Neural cell (in vitro differentiated cells): ENCODE measurements at regions not wholly inside any gene's neighbourhood (a gene's known extent, or its start where the extent isn't known, plus 50 kb on each side); places are given as distances from the start of the nearest gene placed in this dataset.

Experiments
- H2AFZ ChIP-seq: fragments of 200-600, 300-800 bp; sonication (generic), shearing (Covaris generic); 2 replicates; pipeline ENCODE4 v1.6.0; 2014; ENCODE audit warnings: low read depth, mild to moderate bottlenecking, antibody characterized with exemption, low read length, moderate library complexity
- H3F3A ChIP-seq: fragments of 200-600 bp; shearing (Covaris generic); 2 replicates; pipeline ENCODE4 v1.6.1; 2016; ENCODE audit warnings: mild to moderate bottlenecking, moderate library complexity, mixed read lengths, antibody characterized with exemption, low read length; ENCODE audit not compliant: insufficient read depth, poor library complexity, severe bottlenecking
- H3K27ac ChIP-seq: fragments of 200-600, 300-800 bp; sonication (generic), shearing (Covaris generic); 2 replicates; pipeline ENCODE4 v1.5.1; 2014; ENCODE audit warnings: mild to moderate bottlenecking, low read length, moderate library complexity
- H3K27me3 ChIP-seq: fragments of 300-800, 200-600 bp; sonication (generic), shearing (Covaris generic); 2 replicates; pipeline ENCODE4 v1.6.0; 2014; ENCODE audit warnings: mild to moderate bottlenecking, low read depth, low read length, moderate library complexity; ENCODE audit not compliant: insufficient read depth
- H3K36me3 ChIP-seq: fragments of 300-800, 200-600 bp; sonication (generic), shearing (Covaris generic); 2 replicates; pipeline ENCODE4 v1.5.1; 2014; ENCODE audit warnings: mild to moderate bottlenecking, antibody characterized with exemption, low read length, moderate library complexity; ENCODE audit not compliant: insufficient read depth
- H3K4me2 ChIP-seq: fragments of 300-800, 200-600 bp; sonication (generic), shearing (Covaris generic); 2 replicates; pipeline ENCODE4 v1.6.0; 2014; ENCODE audit warnings: mild to moderate bottlenecking, low read length
- H3K4me3 ChIP-seq: fragments of 300-800, 200-600 bp; sonication (generic), shearing (Covaris generic); 2 replicates; pipeline ENCODE4 v1.5.1; 2014; ENCODE audit warnings: mild to moderate bottlenecking, low read length, moderate library complexity
- H3K79me2 ChIP-seq: fragments of 200-600 bp; shearing (Covaris generic); replicated peaks from 2 replicates; pipeline ENCODE4 v1.6.0; 2014; ENCODE audit warnings: mild to moderate bottlenecking, low read length, moderate library complexity; ENCODE audit not compliant: insufficient read depth
- H3K9ac ChIP-seq: fragments of 300-800, 200-600 bp; sonication (generic), shearing (Covaris generic); 2 replicates; pipeline ENCODE4 v1.6.1; 2016; ENCODE audit warnings: mild to moderate bottlenecking, low read length, mixed read lengths
- H3K9me2 ChIP-seq: fragments of 200-600 bp; shearing (Covaris generic); 2 replicates; pipeline ENCODE4 v1.6.1; 2016; ENCODE audit warnings: mild to moderate bottlenecking, low read length, mixed read lengths; ENCODE audit not compliant: insufficient read depth
- H3K9me3 ChIP-seq: fragments of 200-600, 300-800 bp; sonication (generic), shearing (Covaris generic); 2 replicates; pipeline ENCODE4 v1.6.1; 2016; ENCODE audit warnings: mild to moderate bottlenecking, mixed run types, low read length, moderate library complexity, mixed read lengths
- H4K20me1 ChIP-seq: fragments of 200-600 bp; shearing (Covaris generic); 2 replicates; pipeline ENCODE4 v1.6.1; 2016; ENCODE audit warnings: mild to moderate bottlenecking, mixed run types; ENCODE audit not compliant: insufficient read depth
- CTCF ChIP-seq: fragments of 450-650 bp; IDR thresholded peaks from 2 replicates; pipeline ENCODE4 v1.5.1; 2014; ENCODE audit warnings: antibody characterized with exemption, mild to moderate bottlenecking, moderate library complexity; ENCODE audit not compliant: poor library complexity, severe bottlenecking
- EP300 ChIP-seq: fragments of 450-650 bp; conservative IDR thresholded peaks from 2 replicates; pipeline ENCODE4 v1.6.1; 2014; ENCODE audit warnings: antibody characterized with exemption, mild to moderate bottlenecking, moderate library complexity; ENCODE audit not compliant: poor library complexity, severe bottlenecking
- EZH2 ChIP-seq: fragments of 200-600, 300-800 bp; shearing (Covaris generic), sonication (generic); IDR thresholded peaks from 2 replicates; pipeline ENCODE4 v1.6.1; 2014; ENCODE audit warnings: antibody characterized with exemption, low read length, borderline replicate concordance, mild to moderate bottlenecking; ENCODE audit not compliant: insufficient read depth, poor library complexity, severe bottlenecking
- MXI1 ChIP-seq: fragments of 450-650 bp; conservative IDR thresholded peaks from 2 replicates; pipeline ENCODE4 v1.6.1; 2014; ENCODE audit warnings: antibody characterized with exemption, mild to moderate bottlenecking; ENCODE audit not compliant: poor library complexity, severe bottlenecking
- POLR2AphosphoS5 ChIP-seq: IDR thresholded peaks from 2 replicates; pipeline ENCODE4 v1.6.1; 2012
- RAD21 ChIP-seq: fragments of 450-650 bp; conservative IDR thresholded peaks from 2 replicates; pipeline ENCODE4 v1.6.1; 2014; ENCODE audit warnings: antibody characterized with exemption, mild to moderate bottlenecking, moderate library complexity
- REST ChIP-seq: IDR thresholded peaks from 2 replicates; pipeline ENCODE4 v1.6.1; 2012; ENCODE audit warnings: borderline replicate concordance
- SMC3 ChIP-seq: fragments of 450-650 bp; conservative IDR thresholded peaks from 2 replicates; pipeline ENCODE4 v1.6.1; 2014; ENCODE audit warnings: antibody characterized with exemption, mild to moderate bottlenecking, moderate library complexity; ENCODE audit not compliant: poor library complexity
- TAF1 ChIP-seq: IDR thresholded peaks from 2 replicates; pipeline ENCODE4 v1.6.1; 2012; ENCODE audit warnings: low read depth

- TF ChIP-seq POLR2AphosphoS5 = no peak
- TF ChIP-seq SMC3 = no peak
- TF ChIP-seq REST = no peak
- TF ChIP-seq EP300 = no peak
- no peak for TF ChIP-seq CTCF
- no peak for TF ChIP-seq MXI1
- TF ChIP-seq RAD21 = no peak
- TF ChIP-seq TAF1 = no peak
- no peak for TF ChIP-seq EZH2
- Histone ChIP-seq H3K27me3 (no peaks in the 10 kb centered on the region), H2AFZ (no peak overlapping the region), H3K79me2 (no peaks in the 10 kb centered on the region), H3K36me3 (no peaks in the 10 kb centered on the region), H3K4me2 (no peak overlapping the region), H4K20me1 (no peaks in the 10 kb centered on the region), H3K27ac (no peak overlapping the region), H3K9me3 (no peaks in the 10 kb centered on the region), H3K9me2 (no peaks in the 10 kb centered on the region), H3K9ac (no peak overlapping the region), H3K4me3 (no peak overlapping the region), H3F3A (no peaks in the 10 kb centered on the region)
Observed at GRCh38 chr2:145596416-145596815, 1076.5 kb upstream of the ZEB2 start.

- H3K4me3 ChIP-seq = no peak overlapping the region
- no peak overlapping the region for H2AFZ ChIP-seq
- no peaks in the 10 kb centered on the region for H3K9me2 ChIP-seq
- no peak overlapping the region for H3K27ac ChIP-seq
- H3F3A ChIP-seq = no peaks in the 10 kb centered on the region
- no peaks in the 10 kb centered on the region for H3K27me3 ChIP-seq
- no peak overlapping the region for H3K9ac ChIP-seq
- TF ChIP-seq MXI1 = no peak
- no peak for TF ChIP-seq RAD21
- H3K9me3 ChIP-seq = no peaks in the 10 kb centered on the region
- no peaks in the 10 kb centered on the region for H3K36me3 ChIP-seq
- H3K4me2 ChIP-seq = no peak overlapping the region
- H3K79me2 ChIP-seq = no peaks in the 10 kb centered on the region
- no peaks in the 10 kb centered on the region for H4K20me1 ChIP-seq
Observed at GRCh38 chr2:145595296-145595695, 1075.4 kb upstream of the ZEB2 start.
